SU-DHL-6 (cell line): ENCODE measurements at regions not wholly inside any gene's neighbourhood (a gene's known extent, or its start where the extent isn't known, plus 50 kb on each side); places are given as distances from the start of the nearest gene placed in this dataset.

Experiments
- H2AFZ ChIP-seq: fragments of 200-600 bp; sonication (generic); 2 replicates; pipeline ENCODE4 v1.6.1; 2014; ENCODE audit warnings: low read depth, mild to moderate bottlenecking, moderate library complexity, mixed read lengths, antibody characterized with exemption, low read length; ENCODE audit not compliant: severe bottlenecking
- H3F3A ChIP-seq: fragments of 200-600 bp; shearing (Covaris generic); 2 replicates; pipeline ENCODE4 v1.6.0; 2016; ENCODE audit warnings: antibody characterized with exemption, mild to moderate bottlenecking; ENCODE audit not compliant: insufficient read depth
- H3K27ac ChIP-seq: fragments of 200-600 bp; sonication (generic); 2 replicates; pipeline ENCODE4 v1.5.1; 2016; ENCODE audit warnings: low read depth, mild to moderate bottlenecking, low read length, moderate library complexity, mixed read lengths
- H3K27me3 ChIP-seq: fragments of 200-600 bp; sonication (generic), shearing (Covaris generic); 2 replicates; pipeline ENCODE4 v1.6.0; 2014; ENCODE audit warnings: mild to moderate bottlenecking, low read length
- H3K36me3 ChIP-seq: fragments of 200-600 bp; sonication (generic); 2 replicates; pipeline ENCODE4 v1.6.1; 2014; ENCODE audit warnings: mild to moderate bottlenecking, low read length, mixed read lengths
- H3K4me2 ChIP-seq: fragments of 300-600, 200-600 bp; shearing (Covaris generic), sonication (generic); 2 replicates; pipeline ENCODE4 v1.6.0; 2014; ENCODE audit warnings: low read length, low read depth, mild to moderate bottlenecking; ENCODE audit not compliant: poor library complexity, severe bottlenecking
- H3K4me3 ChIP-seq: fragments of 200-600 bp; sonication (generic); 2 replicates; pipeline ENCODE4 v1.5.1; 2014; ENCODE audit warnings: antibody characterized with exemption, low read length, mild to moderate bottlenecking, mixed read lengths; ENCODE audit not compliant: insufficient read depth, poor library complexity, severe bottlenecking
- H3K79me2 ChIP-seq: fragments of 200-600 bp; sonication (generic); 2 replicates; pipeline ENCODE4 v1.6.1; 2014; ENCODE audit warnings: mild to moderate bottlenecking, low read length, moderate library complexity; ENCODE audit not compliant: insufficient read depth
- H3K9ac ChIP-seq: fragments of 200-600 bp; sonication (generic); 2 replicates; pipeline ENCODE4 v1.7.0; 2014; ENCODE audit warnings: mild to moderate bottlenecking, low read length
- H3K9me2 ChIP-seq: fragments of 200-600 bp; sonication (generic); replicated peaks from 2 replicates; pipeline ENCODE4 v1.6.1; 2014; ENCODE audit warnings: low read length; ENCODE audit not compliant: insufficient read depth
- H3K9me3 ChIP-seq: fragments of 200-600 bp; sonication (generic); 2 replicates; pipeline ENCODE4 v1.6.1; 2014; ENCODE audit warnings: low read length, mixed read lengths; ENCODE audit not compliant: insufficient read depth
- H4K20me1 ChIP-seq: fragments of 200-600 bp; sonication (generic); 2 replicates; pipeline ENCODE4 v1.6.1; 2014; ENCODE audit warnings: low read depth, mild to moderate bottlenecking, antibody characterized with exemption, low read length, moderate library complexity, mixed read lengths
- EZH2phosphoT487 ChIP-seq: fragments of 200-600 bp; sonication (generic), shearing (Covaris generic); conservative IDR thresholded peaks from 2 replicates; pipeline ENCODE4 v1.6.1; 2018; ENCODE audit warnings: mild to moderate bottlenecking, antibody characterized with exemption, low read length, moderate library complexity, mixed read lengths
- TF ChIP-seq, protein P1 (sequence below): fragments of 200-600 bp; sonication (generic); IDR thresholded peaks from one replicate; pipeline ENCODE4 v1.5.1; 2017; ENCODE audit warnings: antibody characterized with exemption, mild to moderate bottlenecking, low read length, moderate library complexity; ENCODE audit not compliant: insufficient read depth, poor library complexity, severe bottlenecking

DNA sequence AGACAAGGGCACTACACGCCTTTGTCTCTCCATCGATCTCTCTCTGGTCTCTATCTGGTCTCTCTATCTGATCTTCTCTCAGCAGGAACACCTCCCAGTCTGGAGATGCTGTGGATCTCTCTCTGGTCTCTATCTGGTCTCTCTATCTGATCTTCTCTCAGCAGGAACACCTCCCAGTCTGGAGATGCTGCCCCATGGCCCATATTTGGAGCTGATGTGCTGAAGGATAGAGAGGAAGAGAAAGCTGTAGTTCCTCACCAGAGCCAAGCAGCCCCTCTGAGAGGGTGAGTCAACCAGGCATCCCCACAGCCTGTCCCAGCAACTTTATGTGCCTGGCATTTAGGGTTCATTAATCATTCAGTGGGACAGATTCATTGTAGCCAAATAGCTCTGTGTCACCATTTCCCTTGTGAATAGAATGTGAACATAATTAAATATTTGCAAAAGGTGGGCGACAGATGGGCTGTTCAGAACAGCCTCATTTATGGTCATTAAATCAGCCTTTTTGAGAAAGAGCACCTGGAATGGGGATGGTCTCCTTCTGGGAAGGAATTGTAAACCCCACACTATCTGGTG lies 189.3 kb upstream of the MAST4 start:
- no peaks in the 10 kb centered on the region for H3K9me2 ChIP-seq
- no peaks in the 10 kb centered on the region for H3K9me3 ChIP-seq
- H3K9ac ChIP-seq = no peak overlapping the region
- H2AFZ ChIP-seq = no peak overlapping the region
- no peak overlapping the region for H3K27ac ChIP-seq
- no peaks in the 10 kb centered on the region for H3K27me3 ChIP-seq
- no peaks in the 10 kb centered on the region for H3K36me3 ChIP-seq
- no peak overlapping the region for H3K4me2 ChIP-seq
- TF ChIP-seq, protein P1, sequence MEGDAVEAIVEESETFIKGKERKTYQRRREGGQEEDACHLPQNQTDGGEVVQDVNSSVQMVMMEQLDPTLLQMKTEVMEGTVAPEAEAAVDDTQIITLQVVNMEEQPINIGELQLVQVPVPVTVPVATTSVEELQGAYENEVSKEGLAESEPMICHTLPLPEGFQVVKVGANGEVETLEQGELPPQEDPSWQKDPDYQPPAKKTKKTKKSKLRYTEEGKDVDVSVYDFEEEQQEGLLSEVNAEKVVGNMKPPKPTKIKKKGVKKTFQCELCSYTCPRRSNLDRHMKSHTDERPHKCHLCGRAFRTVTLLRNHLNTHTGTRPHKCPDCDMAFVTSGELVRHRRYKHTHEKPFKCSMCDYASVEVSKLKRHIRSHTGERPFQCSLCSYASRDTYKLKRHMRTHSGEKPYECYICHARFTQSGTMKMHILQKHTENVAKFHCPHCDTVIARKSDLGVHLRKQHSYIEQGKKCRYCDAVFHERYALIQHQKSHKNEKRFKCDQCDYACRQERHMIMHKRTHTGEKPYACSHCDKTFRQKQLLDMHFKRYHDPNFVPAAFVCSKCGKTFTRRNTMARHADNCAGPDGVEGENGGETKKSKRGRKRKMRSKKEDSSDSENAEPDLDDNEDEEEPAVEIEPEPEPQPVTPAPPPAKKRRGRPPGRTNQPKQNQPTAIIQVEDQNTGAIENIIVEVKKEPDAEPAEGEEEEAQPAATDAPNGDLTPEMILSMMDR = no peak
- TF ChIP-seq EZH2phosphoT487 = no peak
- no peaks in the 10 kb centered on the region for H3K79me2 ChIP-seq
- H3F3A ChIP-seq = no peaks in the 10 kb centered on the region
- no peak overlapping the region for H3K4me3 ChIP-seq
- no peaks in the 10 kb centered on the region for H4K20me1 ChIP-seq

DNA sequence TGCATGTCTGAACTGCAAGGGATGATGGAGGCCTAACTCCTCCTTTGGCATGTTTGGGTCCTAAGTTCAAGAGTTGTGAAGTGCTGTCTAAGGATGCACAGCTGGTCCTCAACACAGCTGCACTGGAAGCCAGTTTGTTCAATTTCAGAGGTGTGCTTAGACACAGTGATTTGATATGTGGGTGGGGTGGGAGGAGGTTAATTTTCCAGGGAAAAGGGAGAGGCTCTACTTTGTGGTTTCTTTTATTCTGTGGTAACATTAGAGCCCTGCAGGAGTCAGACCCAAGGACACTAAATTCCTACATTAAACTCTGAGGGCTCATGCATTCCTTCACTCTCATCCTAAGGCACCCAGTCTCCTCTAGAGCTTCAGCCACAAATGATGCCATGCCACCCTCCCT lies 188.4 kb upstream of the MAST4 start:
- no peaks in the 10 kb centered on the region for H3K9me3 ChIP-seq
- no peaks in the 10 kb centered on the region for H3F3A ChIP-seq
- no peak overlapping the region for H3K4me2 ChIP-seq
- H3K27ac ChIP-seq = no peak overlapping the region
- TF ChIP-seq EZH2phosphoT487 = no peak
- TF ChIP-seq, protein P1 = no peak
- H3K9ac ChIP-seq = no peak overlapping the region
- H3K9me2 ChIP-seq = no peaks in the 10 kb centered on the region
- H3K79me2 ChIP-seq = no peaks in the 10 kb centered on the region
- H3K4me3 ChIP-seq = no peak overlapping the region
- H2AFZ ChIP-seq = no peak overlapping the region
- no peaks in the 10 kb centered on the region for H3K36me3 ChIP-seq
- no peaks in the 10 kb centered on the region for H3K27me3 ChIP-seq
- H4K20me1 ChIP-seq = no peaks in the 10 kb centered on the region

DNA sequence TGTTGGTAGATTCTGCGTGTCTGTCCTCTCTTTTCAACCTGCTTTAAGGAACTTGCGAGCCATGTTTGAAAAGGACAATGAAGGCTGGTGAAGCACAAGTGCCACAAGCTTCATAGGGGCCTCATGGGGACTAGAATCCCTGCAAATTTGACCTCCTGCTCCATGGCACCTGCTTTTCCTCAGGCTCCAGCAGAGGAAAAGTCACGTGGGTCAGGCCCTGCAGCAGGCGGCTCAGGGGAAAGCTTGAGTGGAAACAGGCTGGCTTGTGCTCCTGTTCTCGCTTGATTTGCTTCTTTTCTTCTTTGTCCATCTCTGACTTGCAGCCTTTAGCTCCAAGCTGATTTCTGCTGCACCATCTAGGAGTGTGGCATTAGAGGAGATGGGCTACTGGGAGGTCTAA lies 187.6 kb upstream of the MAST4 start:
- no peaks in the 10 kb centered on the region for H3K9me2 ChIP-seq
- no peaks in the 10 kb centered on the region for H3K9me3 ChIP-seq
- no peaks in the 10 kb centered on the region for H4K20me1 ChIP-seq
- TF ChIP-seq, protein P1 = no peak
- no peak for TF ChIP-seq EZH2phosphoT487
- no peaks in the 10 kb centered on the region for H3F3A ChIP-seq
- no peak overlapping the region for H2AFZ ChIP-seq
- H3K36me3 ChIP-seq = no peaks in the 10 kb centered on the region
- no peak overlapping the region for H3K4me3 ChIP-seq
- no peak overlapping the region for H3K27ac ChIP-seq
- no peaks in the 10 kb centered on the region for H3K79me2 ChIP-seq
- no peak overlapping the region for H3K9ac ChIP-seq
- H3K27me3 ChIP-seq = no peaks in the 10 kb centered on the region
- H3K4me2 ChIP-seq = no peak overlapping the region

DNA sequence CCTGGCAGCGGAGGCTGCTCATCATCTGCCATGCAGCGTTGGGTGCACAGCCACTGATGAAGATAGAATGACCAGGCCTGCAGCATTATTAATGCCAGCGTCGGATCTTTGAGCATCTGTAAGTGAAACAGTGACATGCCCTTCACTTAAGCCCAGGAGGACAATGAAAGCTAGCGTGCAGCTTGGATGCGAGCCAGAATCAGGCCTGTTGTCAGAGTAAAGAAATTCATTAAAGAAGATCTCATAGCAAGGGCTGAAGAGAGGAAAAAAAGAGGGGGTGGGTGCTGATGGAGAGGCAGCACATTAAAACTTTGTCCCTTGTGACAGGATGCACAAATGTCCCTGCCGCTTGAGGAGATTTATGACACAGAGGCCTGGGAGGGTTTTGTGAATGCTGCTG lies 186.1 kb upstream of the MAST4 start:
- H3K79me2 ChIP-seq = no peaks in the 10 kb centered on the region
- H2AFZ ChIP-seq = no peak overlapping the region
- no peak overlapping the region for H3K4me3 ChIP-seq
- H3K36me3 ChIP-seq = no peaks in the 10 kb centered on the region
- H3K4me2 ChIP-seq = no peak overlapping the region
- no peaks in the 10 kb centered on the region for H3F3A ChIP-seq
- H3K9me2 ChIP-seq = no peaks in the 10 kb centered on the region
- no peak overlapping the region for H3K9ac ChIP-seq
- no peaks in the 10 kb centered on the region for H3K27me3 ChIP-seq
- TF ChIP-seq, protein P1 = no peak
- no peak for TF ChIP-seq EZH2phosphoT487
- no peaks in the 10 kb centered on the region for H4K20me1 ChIP-seq
- H3K27ac ChIP-seq = no peak overlapping the region
- H3K9me3 ChIP-seq = no peaks in the 10 kb centered on the region
